Testis (tissue), 2 donors: ENCODE measurements at regions not wholly inside any gene's neighbourhood (a gene's known extent, or its start where the extent isn't known, plus 50 kb on each side); places are given as distances from the start of the nearest gene placed in this dataset.

Experiments used
- CTCF ChIP-seq, 3 experiments: fragments of 450-650 bp in 2 of 3; fragments of 200-600 bp in 1 of 3; sonication (generic) in 1 of 3; IDR thresholded peaks; one replicate each; pipeline ENCODE4 v1.5.1; 2016 to 2019; ENCODE audit warnings: antibody characterized with exemption in 3 of 3, mild to moderate bottlenecking in 2 of 3, moderate library complexity in 1 of 3
- POLR2A ChIP-seq: fragments of 450-650 bp; IDR thresholded peaks from one replicate; pipeline ENCODE4 v1.6.1; 2017; ENCODE audit warnings: antibody characterized with exemption, mild to moderate bottlenecking, moderate library complexity

GRCh38 chr7:1302936-1303335 lies 70.3 kb downstream of the UNCX start:
- TF ChIP-seq CTCF (IDR thresholded peaks at IDR 0.05) (no peak), POLR2A (no peak)
